ENCODE measurements at regions not wholly inside any gene's neighbourhood (a gene's known extent, or its start where the extent isn't known, plus 50 kb on each side); places are given as distances from the start of the nearest gene placed in this dataset.

- no peak overlapping the region for H3K4me3 ChIP-seq (ENCODE audit: severe bottlenecking)
- TF ChIP-seq CTCF (IDR thresholded peaks at IDR 0.05; ENCODE audit: poor library complexity, severe bottlenecking), result no peak
- no peaks in the 10 kb centered on the region for H3K36me3 ChIP-seq (ENCODE audit: low read depth)
- H3K27ac ChIP-seq (ENCODE audit: poor library complexity, severe bottlenecking), result no peak overlapping the region
- H3K4me1 ChIP-seq (ENCODE audit: insufficient read depth, poor library complexity, severe bottlenecking), result no peaks in the 10 kb centered on the region
- H3K27me3 ChIP-seq (ENCODE audit: insufficient read depth, poor library complexity, severe bottlenecking), result no peaks in the 10 kb centered on the region
- DNase-seq (ENCODE audit: low spot score), result no peak
- H3K9me3 ChIP-seq (ENCODE audit: severe bottlenecking), result no peaks in the 10 kb centered on the region
- ATAC-seq (ENCODE audit: low read depth), result no peak
Measured at GRCh38 chr10:109726473-109726872, 196.8 kb downstream of the XPNPEP1 start.

GRCh38 chr10:109723305-109723704 is 200.0 kb downstream of the XPNPEP1 start:
- DNase-seq (ENCODE audit: low spot score) (no peak), ATAC-seq (ENCODE audit: low read depth) (no peak)
- no peak overlapping the region for H3K4me3 ChIP-seq (ENCODE audit: severe bottlenecking)
- no peaks in the 10 kb centered on the region for H3K27me3 ChIP-seq (ENCODE audit: insufficient read depth, poor library complexity, severe bottlenecking)
- H3K36me3 ChIP-seq (ENCODE audit: low read depth), result no peaks in the 10 kb centered on the region
- H3K27ac ChIP-seq (ENCODE audit: poor library complexity, severe bottlenecking), result no peak overlapping the region
- no peaks in the 10 kb centered on the region for H3K9me3 ChIP-seq (ENCODE audit: severe bottlenecking)
- H3K4me1 ChIP-seq (ENCODE audit: insufficient read depth, poor library complexity, severe bottlenecking), result no peaks in the 10 kb centered on the region
- no peak for TF ChIP-seq CTCF (IDR thresholded peaks at IDR 0.05; ENCODE audit: poor library complexity, severe bottlenecking)

- H3K27me3 ChIP-seq (ENCODE audit: insufficient read depth, poor library complexity, severe bottlenecking), result no peaks in the 10 kb centered on the region
- no peak for TF ChIP-seq CTCF (IDR thresholded peaks at IDR 0.05; ENCODE audit: poor library complexity, severe bottlenecking)
- H3K4me1 ChIP-seq (ENCODE audit: insufficient read depth, poor library complexity, severe bottlenecking), result no peaks in the 10 kb centered on the region
- H3K9me3 ChIP-seq (ENCODE audit: severe bottlenecking), result no peaks in the 10 kb centered on the region
- no peak overlapping the region for H3K4me3 ChIP-seq (ENCODE audit: severe bottlenecking)
- no peaks in the 10 kb centered on the region for H3K36me3 ChIP-seq (ENCODE audit: low read depth)
- no peak for ATAC-seq (ENCODE audit: low read depth)
- no peak overlapping the region for H3K27ac ChIP-seq (ENCODE audit: poor library complexity, severe bottlenecking)
- no peak for DNase-seq (ENCODE audit: low spot score)
Measured at GRCh38 chr10:109721453-109722064, 201.8 kb downstream of the XPNPEP1 start.

GRCh38 chr10:109706026-109706560 is 217.2 kb downstream of the XPNPEP1 start:
- no peak overlapping the region for H3K4me3 ChIP-seq (ENCODE audit: severe bottlenecking)
- no peaks in the 10 kb centered on the region for H3K27me3 ChIP-seq (ENCODE audit: insufficient read depth, poor library complexity, severe bottlenecking)
- no peaks in the 10 kb centered on the region for H3K4me1 ChIP-seq (ENCODE audit: insufficient read depth, poor library complexity, severe bottlenecking)
- DNase-seq (ENCODE audit: low spot score) (no peak), ATAC-seq (ENCODE audit: low read depth) (no peak)
- H3K36me3 ChIP-seq (ENCODE audit: low read depth), result no peaks in the 10 kb centered on the region
- no peak overlapping the region for H3K27ac ChIP-seq (ENCODE audit: poor library complexity, severe bottlenecking)
- no peak for TF ChIP-seq CTCF (IDR thresholded peaks at IDR 0.05; ENCODE audit: poor library complexity, severe bottlenecking)
- H3K9me3 ChIP-seq (ENCODE audit: severe bottlenecking), result no peaks in the 10 kb centered on the region

GRCh38 chr10:109701633-109702215 is 221.6 kb downstream of the XPNPEP1 start:
- ATAC-seq (ENCODE audit: low read depth), result 0 out of 3 replicates have a peak, but pooled peaks have one; percentile 10
- no peak for TF ChIP-seq CTCF (IDR thresholded peaks at IDR 0.05; ENCODE audit: poor library complexity, severe bottlenecking)

More at GRCh38 chr10:109701633-109702215, 221.6 kb downstream of the XPNPEP1 start:
- DNase-seq (ENCODE audit: low spot score), result no peak
- Histone ChIP-seq H3K27me3 (ENCODE audit: insufficient read depth, poor library complexity, severe bottlenecking) (no peaks in the 10 kb centered on the region), H3K36me3 (ENCODE audit: low read depth) (no peaks in the 10 kb centered on the region), H3K9me3 (ENCODE audit: severe bottlenecking) (no peaks in the 10 kb centered on the region), H3K4me3 (ENCODE audit: severe bottlenecking) (no peak overlapping the region), H3K4me1 (ENCODE audit: insufficient read depth, poor library complexity, severe bottlenecking) (no peaks in the 10 kb centered on the region), H3K27ac (ENCODE audit: poor library complexity, severe bottlenecking) (no peak overlapping the region)
